ENCODE measurements at regions not wholly inside any gene's neighbourhood (a gene's known extent, or its start where the extent isn't known, plus 50 kb on each side); places are given as distances from the start of the nearest gene placed in this dataset.

DNA sequence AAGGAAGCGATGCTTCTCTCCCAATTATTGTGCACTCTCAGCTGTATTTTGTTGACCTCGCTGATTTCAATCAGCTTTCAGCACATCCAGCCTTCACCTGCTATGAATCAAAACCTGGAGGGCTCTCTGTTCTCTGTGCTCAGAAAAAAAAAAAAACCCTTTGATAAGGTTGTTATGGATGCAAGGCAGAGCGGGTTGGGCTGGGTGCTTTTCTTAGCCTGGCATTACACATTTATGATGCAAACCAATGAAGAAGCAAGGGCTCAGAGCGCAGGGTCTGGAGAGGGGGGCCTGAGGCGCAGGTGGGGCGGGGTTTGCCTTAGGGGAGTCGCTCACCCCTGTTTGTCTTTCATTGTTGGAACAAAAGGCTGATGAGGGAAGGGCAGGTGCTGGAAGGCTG is 86.0 kb upstream of the CADM1 start:
- Histone ChIP-seq H3K27me3 (replicated peaks; ENCODE audit: control insufficient read depth, insufficient read depth, low read length) (no peaks in the 10 kb centered on the region), H3K36me3 (ENCODE audit: control insufficient read depth, insufficient read depth, low read length) (no peaks in the 10 kb centered on the region), H3K4me3 (ENCODE audit: low read depth, low read length) (no peak overlapping the region), H3K9me3 (peaks cover 13% of the 10 kb centered on the region), H3K4me1 (no peaks in the 10 kb centered on the region)
- peak in 1 of 2 experiments; percentile 34 for DNase-seq
- Mint-ChIP-seq H3K4me1 (ENCODE audit: low read depth, unreplicated experiment) (no peaks in the 10 kb centered on the region), H3K27me3 (ENCODE audit: insufficient read depth, unreplicated experiment) (no peaks in the 10 kb centered on the region), H3K4me3 (ENCODE audit: unreplicated experiment) (no peak overlapping the region), H3K36me3 (ENCODE audit: insufficient read depth, unreplicated experiment) (no peaks in the 10 kb centered on the region), H3K9me3 (ENCODE audit: unreplicated experiment) (no peaks in the 10 kb centered on the region), H3K27ac (ENCODE audit: unreplicated experiment) (no peak overlapping the region)
- BruUV-seq (replicated peaks): no TSS peak
- CTCF ChIA-PET: no interaction called here
- TF ChIP-seq, protein P1, sequence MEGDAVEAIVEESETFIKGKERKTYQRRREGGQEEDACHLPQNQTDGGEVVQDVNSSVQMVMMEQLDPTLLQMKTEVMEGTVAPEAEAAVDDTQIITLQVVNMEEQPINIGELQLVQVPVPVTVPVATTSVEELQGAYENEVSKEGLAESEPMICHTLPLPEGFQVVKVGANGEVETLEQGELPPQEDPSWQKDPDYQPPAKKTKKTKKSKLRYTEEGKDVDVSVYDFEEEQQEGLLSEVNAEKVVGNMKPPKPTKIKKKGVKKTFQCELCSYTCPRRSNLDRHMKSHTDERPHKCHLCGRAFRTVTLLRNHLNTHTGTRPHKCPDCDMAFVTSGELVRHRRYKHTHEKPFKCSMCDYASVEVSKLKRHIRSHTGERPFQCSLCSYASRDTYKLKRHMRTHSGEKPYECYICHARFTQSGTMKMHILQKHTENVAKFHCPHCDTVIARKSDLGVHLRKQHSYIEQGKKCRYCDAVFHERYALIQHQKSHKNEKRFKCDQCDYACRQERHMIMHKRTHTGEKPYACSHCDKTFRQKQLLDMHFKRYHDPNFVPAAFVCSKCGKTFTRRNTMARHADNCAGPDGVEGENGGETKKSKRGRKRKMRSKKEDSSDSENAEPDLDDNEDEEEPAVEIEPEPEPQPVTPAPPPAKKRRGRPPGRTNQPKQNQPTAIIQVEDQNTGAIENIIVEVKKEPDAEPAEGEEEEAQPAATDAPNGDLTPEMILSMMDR (IDR thresholded peaks at IDR 0.05; ENCODE audit: insufficient read depth in 1 of 2, low read depth in 1 of 2, low read length in 1 of 2, severe bottlenecking in 1 of 2, unreplicated experiment in 1 of 2): no peak
- POLR2A ChIA-PET: no interaction called here
- intact Hi-C loops (cut with micrococcal nuclease; ENCODE audit: unreplicated experiment): no loop called here

DNA sequence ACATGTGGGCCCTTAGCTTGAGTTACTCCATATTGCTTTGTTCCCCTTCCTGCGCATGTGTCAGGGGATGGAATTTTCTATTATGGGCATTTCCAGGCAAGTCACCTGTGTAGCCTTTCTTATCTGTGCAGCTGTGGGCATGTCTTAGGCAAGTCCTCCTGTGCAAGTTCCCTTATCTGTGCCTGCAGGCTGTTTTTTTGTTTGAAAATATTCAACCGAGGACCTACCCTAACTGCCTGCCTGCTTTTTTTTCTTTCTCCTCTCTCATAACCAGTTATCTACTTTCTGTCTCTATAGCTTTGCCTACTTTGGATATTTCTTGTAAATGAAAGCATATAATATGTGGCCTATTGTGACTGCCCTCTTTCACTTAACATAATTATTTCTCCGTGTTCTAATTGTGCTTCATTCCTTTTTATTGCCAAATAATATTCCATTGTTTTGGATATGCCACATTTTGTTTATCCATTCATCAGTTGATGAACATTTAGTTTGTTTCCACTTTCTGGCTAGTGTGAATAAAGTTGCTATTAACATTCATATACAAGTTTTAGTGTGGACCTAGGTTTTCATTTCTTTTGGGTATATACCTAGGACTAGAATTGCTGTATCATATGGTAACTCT is 83.6 kb upstream of the CADM1 start:
- no peaks in the 10 kb centered on the region for H3K27me3 ChIP-seq (replicated peaks; ENCODE audit: control insufficient read depth, insufficient read depth, low read length)
- DNase-seq: peak in 1 of 2 experiments; percentile 25
- H3K36me3 Mint-ChIP-seq (ENCODE audit: insufficient read depth, unreplicated experiment): no peaks in the 10 kb centered on the region
- H3K27me3 Mint-ChIP-seq (ENCODE audit: insufficient read depth, unreplicated experiment): no peaks in the 10 kb centered on the region
- peaks cover 13% of the 10 kb centered on the region for H3K9me3 ChIP-seq
- H3K27ac Mint-ChIP-seq (ENCODE audit: unreplicated experiment): no peak overlapping the region
- no peaks in the 10 kb centered on the region for H3K9me3 Mint-ChIP-seq (ENCODE audit: unreplicated experiment)
- H3K36me3 ChIP-seq (ENCODE audit: control insufficient read depth, insufficient read depth, low read length): no peaks in the 10 kb centered on the region
- no peaks in the 10 kb centered on the region for H3K4me1 ChIP-seq
- intact Hi-C loops (cut with micrococcal nuclease; ENCODE audit: unreplicated experiment): no loop called here
- H3K4me3 Mint-ChIP-seq (ENCODE audit: unreplicated experiment): no peak overlapping the region
- CTCF ChIA-PET: no interaction called here
- TF ChIP-seq, protein P1 (IDR thresholded peaks at IDR 0.05; ENCODE audit: insufficient read depth in 1 of 2, low read depth in 1 of 2, low read length in 1 of 2, severe bottlenecking in 1 of 2, unreplicated experiment in 1 of 2): no peak
- BruUV-seq (replicated peaks): no TSS peak
- no peaks in the 10 kb centered on the region for H3K4me1 Mint-ChIP-seq (ENCODE audit: low read depth, unreplicated experiment)
- no peak overlapping the region for H3K4me3 ChIP-seq (ENCODE audit: low read depth, low read length)
- POLR2A ChIA-PET: no interaction called here

DNA sequence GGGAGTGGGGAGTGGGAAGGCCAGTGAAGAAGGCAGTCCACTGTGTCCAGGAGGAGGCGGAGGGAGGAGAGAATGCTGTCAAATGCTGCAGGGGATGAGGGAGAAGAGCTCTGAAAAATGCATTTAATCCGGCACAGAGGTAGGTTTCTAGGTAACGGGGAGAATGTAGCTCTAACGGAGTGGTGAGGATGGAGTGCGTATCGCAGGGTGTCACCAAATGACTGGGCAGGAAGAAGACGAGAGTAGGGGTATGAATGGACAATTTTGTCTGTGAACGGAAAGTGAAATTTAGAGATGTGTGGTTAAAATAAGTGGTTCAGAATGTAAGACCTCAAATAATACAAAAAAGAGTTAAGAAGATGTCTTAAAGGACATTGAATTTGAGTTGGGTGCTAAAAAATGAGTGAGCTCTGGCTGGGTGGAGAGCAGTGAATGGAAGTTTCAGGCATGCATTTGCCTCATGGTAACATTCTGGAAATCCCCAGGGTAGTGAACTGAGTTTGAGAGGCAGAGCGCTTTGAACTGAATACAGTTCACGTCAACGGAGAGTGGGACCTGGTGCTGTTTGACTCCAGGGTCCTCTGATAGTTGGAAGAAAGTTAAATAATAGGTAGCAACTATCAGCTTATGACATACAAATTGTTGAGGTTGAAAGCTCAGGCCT is 81.3 kb upstream of the CADM1 start:
- Histone ChIP-seq H3K27me3 (replicated peaks; ENCODE audit: control insufficient read depth, insufficient read depth, low read length) (no peaks in the 10 kb centered on the region), H3K36me3 (ENCODE audit: control insufficient read depth, insufficient read depth, low read length) (no peaks in the 10 kb centered on the region), H3K4me3 (ENCODE audit: low read depth, low read length) (no peak overlapping the region), H3K4me1 (no peaks in the 10 kb centered on the region), H3K9me3 (peaks cover 13% of the 10 kb centered on the region)
- Mint-ChIP-seq H3K4me3 (ENCODE audit: unreplicated experiment) (no peak overlapping the region), H3K9me3 (ENCODE audit: unreplicated experiment) (no peaks in the 10 kb centered on the region), H3K36me3 (ENCODE audit: insufficient read depth, unreplicated experiment) (no peaks in the 10 kb centered on the region), H3K27me3 (ENCODE audit: insufficient read depth, unreplicated experiment) (no peaks in the 10 kb centered on the region), H3K27ac (ENCODE audit: unreplicated experiment) (no peak overlapping the region), H3K4me1 (ENCODE audit: low read depth, unreplicated experiment) (peaks cover 6% of the 10 kb centered on the region)
- BruUV-seq (replicated peaks): no TSS peak
- no peak for DNase-seq
- intact Hi-C loops (cut with micrococcal nuclease; ENCODE audit: unreplicated experiment): no loop called here
- TF ChIP-seq, protein P1 (IDR thresholded peaks at IDR 0.05; ENCODE audit: insufficient read depth in 1 of 2, low read depth in 1 of 2, low read length in 1 of 2, severe bottlenecking in 1 of 2, unreplicated experiment in 1 of 2): no peak
- ChIA-PET CTCF (no interaction called here), POLR2A (no interaction called here)

All from Caco-2 (cell line).